Renal pelvis (tissue), 1 donor: ENCODE measurements at regions not wholly inside any gene's neighbourhood (a gene's known extent, or its start where the extent isn't known, plus 50 kb on each side); places are given as distances from the start of the nearest gene placed in this dataset.
"Not testable (repeated sequence)": the region's sequence is repeated elsewhere in the genome, so short reads cannot be mapped to it uniquely, and the experiment has no call there.

ENCODE experiments used
- DNase-seq: peaks from one replicate; pipeline ENCODE4 v3.0.0-alpha.2; 2013

DNA sequence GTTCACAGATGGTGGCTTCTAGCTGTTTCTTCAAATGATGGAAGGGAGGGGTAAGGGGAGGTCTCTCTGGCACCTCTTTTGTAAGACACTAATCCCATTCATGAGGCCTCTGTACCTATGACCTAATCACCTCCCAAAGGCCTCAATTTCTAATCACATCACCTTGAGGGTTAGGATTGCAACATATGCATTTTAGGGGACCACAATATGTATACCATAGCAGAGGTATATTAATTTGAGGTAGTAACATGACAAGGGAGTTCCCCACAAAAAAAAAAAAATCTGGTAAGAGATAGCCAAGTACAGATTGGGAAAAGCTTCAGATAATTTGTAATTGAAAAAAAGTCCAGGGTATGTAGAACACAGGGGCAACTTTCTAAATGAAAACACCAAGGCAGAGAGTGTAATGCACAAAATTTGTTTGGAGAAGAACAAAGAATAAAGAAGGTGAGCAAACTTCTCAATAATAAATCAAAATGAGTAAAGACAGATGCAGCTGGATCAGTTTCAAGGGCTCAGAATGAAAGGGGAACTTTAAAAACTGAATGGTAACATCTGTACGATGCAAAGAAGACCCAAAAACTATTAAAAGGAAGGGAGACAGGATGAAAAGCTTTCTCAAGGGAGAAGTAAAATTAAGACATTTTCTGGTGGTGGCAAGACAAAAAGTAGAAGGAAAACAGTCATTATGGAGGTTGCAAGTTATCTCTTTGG lies 125.5 kb upstream of the DCN start:
- DNase-seq, result no peak

DNA sequence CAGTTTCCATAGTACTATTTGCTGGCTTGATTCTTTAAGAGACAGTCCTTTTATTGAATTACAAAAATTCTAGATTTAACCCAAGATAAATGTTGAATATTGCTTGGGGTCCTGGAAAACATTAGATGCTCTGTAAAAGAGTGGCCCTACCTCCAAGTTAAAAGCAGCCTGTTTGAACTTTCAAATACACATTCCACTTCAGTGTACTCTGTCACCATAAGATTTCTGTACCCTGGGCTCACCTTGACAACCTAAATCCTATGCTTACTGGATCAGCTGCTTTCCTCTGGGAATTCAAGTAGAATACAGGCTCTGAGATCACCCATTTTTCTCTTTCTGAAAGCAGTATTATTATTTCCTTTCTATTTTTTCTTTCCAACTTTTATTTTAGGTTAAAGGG lies 107.7 kb upstream of the DCN start:
- DNase-seq, result no peak

DNA sequence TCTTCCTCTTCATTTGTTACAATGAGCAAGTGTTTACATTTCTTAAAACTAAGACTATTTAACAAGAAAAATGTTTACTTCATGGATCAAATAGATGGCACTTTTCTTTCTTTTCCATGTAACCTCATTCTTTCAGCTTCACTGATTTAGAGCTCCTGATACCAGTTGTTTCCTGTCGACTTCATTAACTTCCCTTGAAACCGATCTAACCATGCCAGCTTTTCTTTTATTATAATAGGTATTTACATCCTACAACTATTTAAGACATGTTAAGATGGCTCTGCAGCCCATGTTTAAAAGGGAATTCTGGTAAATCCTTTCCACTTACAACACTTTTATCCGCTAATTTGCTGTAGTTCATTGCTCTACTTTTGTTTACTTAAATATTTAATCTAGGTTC lies 107.3 kb upstream of the DCN start:
- DNase-seq, result no peak

DNA sequence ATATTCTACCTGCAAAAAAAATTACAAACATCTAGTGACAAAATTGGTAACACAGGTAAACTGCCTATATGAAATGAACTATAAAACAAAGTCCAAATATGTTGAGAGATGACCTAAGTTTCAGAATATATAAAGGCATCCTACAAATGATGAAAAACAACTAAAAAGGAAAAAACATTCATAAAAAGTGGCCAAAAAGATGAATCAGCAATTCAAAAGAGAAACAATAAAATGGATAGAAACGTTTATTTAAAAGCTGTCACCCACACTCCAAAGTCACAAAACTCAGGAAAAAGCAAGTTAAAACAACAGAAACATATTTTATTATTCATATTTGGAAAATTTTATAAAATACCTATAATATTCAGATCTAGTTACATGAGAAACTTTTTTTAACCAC lies 106.5 kb upstream of the DCN start:
- no peak for DNase-seq

DNA sequence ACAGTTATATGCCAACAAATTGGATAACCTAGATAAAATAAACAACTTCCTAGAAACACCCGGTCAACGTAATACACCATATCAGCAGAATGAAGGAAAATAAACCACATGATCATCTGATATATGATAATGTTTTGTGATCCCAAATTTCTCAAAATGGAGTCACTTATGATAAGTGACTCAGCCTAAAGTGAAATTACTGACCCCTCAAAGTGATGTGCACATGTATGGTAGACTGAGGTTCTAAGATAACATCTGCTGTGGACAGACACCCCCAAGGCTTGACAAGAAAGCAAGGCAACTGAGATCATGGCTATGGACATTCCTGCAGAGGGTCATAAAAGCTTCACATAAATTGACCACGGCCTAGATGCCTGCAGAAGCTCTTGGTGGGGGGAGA lies 105.1 kb upstream of the DCN start:
- no peak for DNase-seq

DNA sequence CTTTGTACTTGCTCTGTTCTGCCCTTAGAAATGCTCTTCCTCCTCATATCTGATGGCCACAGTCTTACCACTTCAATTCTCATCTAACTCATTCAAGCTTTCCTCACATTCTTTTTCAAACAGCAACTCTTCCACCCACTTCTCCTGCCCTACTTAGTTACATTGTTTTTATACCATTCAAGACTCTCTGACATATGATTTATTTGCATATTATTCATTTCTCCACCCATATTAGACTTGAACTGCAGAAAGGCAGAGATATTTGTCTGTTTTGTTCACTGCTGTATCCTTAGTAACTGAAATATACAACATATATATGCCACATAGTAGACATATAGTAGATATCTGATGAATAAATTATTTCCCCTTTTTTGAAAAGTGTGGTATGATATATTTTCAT lies 95.5 kb upstream of the DCN start:
- DNase-seq, result no peak

DNA sequence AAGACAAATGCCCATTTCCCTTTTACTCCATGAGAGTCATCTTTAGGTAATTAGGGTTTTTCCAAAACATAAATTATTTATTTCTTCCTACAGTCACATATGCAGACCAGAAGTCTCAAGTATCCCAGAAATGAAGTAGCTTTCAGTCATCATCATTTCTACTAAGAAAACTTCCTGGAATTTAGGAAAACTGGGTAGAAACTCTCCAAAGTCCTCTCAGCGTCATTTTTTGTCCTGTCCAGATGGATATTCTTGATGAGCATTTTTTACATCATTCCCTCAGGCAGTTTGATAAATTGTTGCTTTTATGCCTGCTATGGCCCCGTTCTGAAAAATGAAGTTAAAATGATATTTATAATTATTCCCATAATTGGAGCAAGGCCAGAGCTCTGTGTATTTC lies 93.9 kb upstream of the DCN start:
- DNase-seq, result no peak

DNA sequence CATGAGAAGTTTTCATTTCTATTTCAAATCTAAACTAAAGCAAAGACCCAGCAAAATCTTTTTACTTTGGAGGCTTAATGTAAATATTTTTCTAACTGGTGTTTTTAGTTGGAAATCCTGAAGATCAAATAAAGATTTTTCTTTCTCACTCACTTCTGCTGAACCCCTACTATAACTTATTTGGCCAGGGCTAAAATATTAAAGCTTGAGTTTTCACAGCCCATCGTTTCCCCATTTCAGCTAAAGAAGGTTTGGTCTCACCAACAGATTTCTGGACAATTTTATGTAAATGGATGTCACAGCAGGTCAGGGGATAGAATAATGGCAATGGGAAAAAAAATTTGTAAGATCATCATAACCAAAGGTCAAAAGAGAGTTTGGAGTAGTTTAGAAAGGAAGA lies 92.7 kb upstream of the DCN start:
- DNase-seq, result no peak

DNA sequence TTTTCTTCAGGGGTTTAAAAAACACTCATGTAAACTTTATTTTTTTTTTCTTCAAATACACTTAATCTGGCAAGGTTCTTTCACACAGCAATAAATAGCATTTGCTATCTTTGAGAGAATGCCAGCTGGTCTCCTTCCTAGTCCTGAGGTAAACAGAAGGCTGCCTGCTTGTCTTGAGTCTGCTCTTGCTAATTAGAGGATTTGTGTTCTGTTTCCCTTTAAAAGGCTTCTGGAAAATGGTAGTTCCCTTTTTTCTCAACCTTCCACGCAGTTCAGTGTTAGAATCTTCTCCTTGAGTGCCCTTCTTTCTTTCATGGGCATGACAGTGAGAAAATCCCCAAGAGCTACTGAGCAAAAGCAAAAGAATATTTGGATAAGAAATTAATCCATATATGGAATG lies 92.3 kb upstream of the DCN start:
- DNase-seq, result no peak

DNA sequence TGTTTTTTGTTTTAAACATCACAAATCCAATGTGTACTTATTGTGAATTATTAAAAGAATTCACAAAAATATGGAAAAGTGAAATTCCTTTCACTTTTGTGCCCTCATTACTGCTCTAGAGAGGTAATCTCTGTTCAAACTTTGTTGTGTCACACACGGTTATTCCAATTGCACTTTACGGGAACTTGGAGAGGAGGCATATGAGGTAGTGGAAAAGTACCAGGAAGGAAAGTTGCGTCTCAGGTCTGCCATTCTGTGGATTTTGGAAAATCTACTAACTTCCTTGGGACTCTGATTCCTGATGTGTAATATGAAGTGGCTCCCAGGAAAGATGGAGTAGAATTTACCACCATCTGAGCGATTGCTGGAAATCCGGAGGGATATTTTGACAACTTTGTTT lies 90.9 kb upstream of the DCN start:
- no peak for DNase-seq

DNA sequence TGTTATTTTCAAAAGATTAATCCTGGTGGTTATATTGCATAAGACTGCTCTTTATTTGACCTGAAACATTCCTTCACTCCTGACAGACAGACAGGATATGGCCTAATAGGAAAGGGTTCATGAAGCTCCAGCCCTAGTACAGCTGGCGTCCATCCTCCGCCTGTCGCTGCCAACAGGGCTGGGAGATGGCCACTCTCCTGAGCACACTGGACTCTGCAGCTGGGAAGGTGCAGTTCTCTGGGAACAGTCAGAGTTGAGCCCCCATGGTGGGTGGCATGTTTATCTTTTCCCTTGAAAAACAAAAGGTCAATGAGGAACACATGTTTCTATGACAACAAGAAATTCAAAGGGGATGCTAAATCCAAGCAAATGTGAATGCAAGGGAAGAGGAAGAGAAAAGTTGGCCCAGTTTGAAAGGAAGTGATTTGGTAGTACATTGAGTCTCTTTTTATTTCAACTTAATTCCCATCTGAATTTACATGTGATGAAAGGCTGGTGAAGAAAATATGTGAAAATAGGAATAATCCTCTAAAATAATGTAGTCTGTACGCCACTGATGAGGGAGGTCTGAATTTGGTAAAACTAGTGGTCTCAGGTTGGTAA lies 89.9 kb upstream of the DCN start:
- no peak for DNase-seq

DNA sequence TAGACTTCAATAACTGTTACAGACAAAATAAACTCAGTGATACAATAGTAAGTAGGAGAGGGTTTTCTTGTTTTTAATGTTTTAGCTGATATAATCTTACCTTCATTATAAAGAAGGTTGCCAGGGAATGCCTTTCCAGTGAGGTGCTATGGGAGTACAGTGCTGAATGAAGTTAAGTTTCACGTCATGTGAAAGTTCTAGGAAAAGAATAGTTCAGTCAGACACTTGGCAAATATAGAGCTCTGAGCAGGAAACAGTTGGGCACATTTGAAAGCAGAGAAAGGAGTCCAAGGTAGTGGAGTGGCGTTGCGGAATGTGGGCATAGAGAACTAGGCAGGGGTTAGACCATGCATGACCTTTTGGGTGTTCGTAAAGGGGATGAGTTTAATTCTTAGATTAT lies 88.6 kb upstream of the DCN start:
- no peak for DNase-seq

DNA sequence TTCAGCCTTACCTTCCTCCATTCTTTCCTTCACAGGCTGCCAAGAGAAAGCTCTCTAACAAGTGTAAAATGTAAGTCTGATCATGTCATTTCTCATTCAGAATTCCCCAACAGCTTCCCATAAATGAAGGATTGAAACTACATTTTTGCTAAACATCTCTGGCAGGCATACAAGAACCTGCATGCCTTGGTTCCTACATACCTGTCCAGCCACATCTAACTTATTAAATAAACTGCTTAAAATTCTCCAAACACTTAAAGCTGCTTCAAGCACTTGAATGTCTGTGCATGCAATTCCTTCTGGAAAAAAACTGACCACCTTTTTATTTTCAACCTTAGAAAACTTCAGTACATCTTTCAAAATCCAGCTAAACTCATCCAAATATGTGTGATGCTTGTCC lies 84.4 kb upstream of the DCN start:
- DNase-seq, result no peak

DNA sequence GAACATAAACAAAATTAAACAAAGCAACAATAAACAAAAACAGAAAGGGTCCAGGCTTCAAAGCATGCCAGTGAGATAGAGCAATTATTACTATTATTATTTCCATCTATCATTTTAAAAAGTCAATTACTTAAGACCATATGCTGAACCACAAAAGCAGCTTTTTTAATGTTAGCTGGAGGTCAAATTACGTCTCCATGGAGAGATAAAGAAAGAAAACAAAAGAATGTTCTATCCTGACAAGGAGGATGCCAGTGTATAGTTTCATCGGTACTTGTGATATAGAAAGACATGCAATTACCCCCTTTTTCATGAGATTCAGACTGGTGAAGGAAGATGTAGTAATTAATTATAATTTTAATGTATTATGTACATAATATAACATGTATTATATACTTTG lies 81.6 kb upstream of the DCN start:
- DNase-seq, result no peak

DNA sequence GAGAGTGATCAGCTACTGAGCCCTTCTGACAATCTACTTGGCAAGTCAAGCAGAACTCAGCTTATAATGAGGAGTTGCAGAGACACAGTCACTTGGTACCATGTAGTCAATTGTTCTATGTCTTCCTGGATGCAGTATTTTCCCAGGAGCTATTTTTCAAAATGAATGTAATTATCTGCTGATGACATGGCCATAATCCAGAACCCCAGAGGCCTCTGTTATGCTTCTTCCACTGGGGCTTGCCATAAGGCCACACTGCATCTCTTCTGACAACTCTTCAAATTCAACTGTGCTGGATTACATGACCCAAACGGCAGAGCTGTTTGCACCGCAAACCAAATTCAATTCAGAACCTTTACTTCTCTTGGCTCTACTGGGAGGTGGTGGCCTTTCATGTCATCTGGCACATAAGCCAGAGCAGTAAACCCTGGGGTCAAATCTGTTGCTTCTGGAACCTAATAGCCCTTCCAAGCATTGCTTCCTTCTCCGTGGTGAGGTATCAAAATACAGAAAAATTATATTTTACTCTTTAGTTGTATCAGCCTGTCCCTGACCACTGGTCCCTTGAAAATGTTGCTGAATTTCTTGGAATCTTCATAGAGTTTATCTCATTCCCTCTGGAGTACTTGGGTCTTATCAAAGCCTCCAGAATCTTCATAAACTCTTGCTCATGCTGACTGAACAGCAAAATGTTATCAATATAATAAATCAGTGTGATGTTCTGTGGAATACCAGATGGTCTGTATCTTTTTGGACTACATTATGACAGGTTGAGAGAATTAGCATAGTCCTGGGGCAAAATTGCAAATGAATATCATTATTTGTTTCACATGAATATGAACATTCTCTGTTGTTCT lies 79.4 kb upstream of the DCN start:
- no peak for DNase-seq

DNA sequence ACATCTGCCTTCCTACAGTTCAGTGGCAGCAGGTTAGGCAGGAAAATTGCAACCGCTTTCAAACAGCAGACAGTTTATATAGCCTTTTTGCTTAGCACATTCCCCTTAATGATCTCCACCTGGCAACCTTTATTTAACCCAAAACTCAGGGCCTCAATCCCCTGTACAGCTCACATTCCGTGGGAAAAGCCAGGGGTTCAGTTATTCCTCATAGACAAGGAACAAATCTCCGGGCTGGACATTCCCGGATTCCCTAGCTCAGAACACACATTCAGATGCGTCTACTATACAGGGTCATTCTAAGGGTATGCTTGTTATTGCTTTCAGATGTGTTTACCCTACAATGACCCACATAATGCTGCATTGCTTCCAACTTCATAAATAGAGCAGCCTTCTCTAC lies 73.8 kb upstream of the DCN start:
- DNase-seq, result no peak

DNA sequence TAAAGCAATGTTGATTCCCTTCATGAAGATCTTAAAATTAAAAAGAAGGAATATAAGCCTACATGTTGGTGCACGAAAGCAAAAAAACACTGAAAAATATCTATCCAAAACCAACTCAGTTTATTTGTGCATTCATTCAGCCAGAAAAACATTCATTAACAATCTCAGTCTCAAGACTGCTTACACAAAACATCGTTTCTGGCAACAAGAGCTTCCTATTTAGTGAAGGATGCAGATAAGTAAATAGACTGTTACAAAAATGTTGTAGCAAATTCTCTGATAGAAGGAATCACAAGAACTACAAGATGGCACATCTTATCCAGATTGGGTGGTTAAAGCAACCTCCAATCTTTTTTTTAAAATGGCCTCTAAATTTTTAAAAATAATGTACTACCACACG lies 69.7 kb upstream of the DCN start:
- DNase-seq, result no peak

DNA sequence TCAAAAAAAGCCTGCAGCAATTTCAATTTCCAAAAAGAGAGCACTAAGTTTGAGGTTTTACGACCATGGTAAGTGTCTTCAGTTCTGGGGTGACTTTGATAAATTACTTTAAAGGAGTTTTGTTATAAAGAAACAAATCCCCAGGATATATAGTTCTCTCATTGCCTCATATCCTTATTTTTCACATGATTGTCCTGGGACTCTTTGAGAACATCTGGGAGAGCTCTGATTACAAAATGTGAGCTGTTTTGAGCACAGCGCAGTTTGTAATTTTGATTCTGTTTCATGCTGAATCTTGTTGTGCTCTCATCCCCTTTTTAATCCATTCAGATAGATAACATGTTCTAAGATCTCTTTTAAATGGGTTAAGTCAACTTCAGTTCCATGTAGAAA lies 67.7 kb upstream of the DCN start:
- no peak for DNase-seq

DNA sequence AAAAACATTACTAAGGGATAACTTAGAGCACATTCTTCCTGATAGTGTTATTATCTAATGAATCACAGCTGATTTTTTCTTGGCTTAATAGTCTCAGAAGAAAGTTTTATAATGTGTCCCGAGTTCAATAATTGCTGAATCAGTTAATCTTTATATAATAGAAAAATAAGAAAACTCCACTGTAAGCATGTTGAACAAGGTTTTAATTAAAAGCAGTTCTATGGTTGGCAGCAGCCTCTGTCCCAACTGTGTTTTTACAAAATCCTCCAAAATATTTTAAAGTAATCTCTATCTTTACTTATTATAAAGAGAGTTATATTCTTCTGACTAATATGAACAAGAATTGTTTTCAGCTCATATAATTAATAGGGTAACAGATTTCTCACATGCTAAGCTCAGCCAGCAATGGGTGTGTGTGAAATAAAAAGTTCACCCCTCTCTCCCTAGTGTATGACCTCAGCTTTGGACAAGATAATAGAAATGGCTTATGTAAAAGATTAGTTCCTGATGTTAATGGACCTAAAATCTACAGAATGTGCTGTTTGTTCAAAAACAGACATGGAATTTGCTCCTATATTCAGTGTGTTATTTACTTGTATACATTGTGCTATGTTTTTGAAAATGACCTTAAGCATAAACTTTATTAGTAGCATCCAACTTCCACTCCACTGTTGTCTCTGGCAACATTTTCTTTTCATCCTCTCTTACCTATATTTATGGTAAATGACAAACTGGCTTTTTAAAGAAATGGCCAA lies 67.1 kb upstream of the DCN start:
- no peak for DNase-seq

DNA sequence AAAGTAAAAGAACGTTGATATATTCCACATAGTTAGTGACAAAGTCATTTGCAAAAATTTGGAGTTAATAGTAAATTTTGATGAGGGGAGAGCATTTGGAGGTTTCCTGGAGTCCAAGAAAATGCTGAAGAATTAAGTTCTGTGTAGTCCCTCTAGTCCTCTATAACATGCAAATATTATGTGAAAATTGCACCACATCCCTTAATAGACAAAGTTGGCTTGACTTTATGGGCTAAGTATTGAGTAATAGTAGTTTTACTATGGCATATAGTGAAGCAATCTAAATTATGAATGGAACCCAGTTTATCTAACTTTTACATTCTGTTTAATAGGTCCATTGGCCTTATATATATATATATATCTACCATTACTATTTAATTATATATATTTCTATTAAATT lies 66.4 kb upstream of the DCN start:
- no peak for DNase-seq

DNA sequence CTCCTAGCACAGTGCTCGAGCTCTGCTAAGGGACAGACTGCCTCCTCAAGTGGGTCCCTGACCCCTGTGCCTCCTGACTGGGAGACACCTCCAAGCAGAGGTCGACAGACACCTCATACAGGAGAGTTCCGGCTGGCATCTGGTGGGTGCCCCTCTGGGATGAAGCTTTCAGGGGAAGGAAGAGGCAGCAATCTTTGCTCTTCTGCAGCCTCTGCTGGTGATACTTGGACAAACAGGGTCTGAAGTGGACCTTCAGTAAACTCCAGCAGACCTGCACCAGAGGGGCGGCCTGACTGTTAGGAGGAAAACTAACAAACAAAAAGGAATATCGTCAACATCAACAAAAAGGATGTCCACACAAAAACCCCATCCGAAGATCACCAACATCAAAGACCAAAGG lies 60.6 kb upstream of the DCN start:
- not testable (repeated sequence) for DNase-seq

DNA sequence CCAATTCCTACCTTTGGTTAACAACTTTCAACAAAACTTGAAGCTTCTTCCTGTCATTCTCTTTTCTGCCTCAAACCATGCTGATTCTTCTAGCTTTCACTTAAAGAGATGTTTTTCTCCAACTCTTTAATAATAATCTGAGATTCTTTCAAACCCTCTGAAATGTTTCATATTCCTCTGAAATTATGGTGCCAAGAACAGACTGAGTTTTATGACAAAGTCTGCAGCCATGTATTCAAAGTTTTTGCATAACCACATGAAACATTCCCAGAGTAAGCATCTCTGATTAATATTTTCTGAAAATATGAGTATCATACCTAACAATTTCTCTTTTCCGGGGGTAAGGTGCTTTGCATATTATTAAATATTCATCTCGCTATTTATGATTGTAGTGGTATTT lies 59.1 kb upstream of the DCN start:
- no peak for DNase-seq
